Neural progenitor cell (in vitro differentiated cells): ENCODE measurements at regions not wholly inside any gene's neighbourhood (a gene's known extent, or its start where the extent isn't known, plus 50 kb on each side); places are given as distances from the start of the nearest gene placed in this dataset.

Experiments used
- DNase-seq: peaks from one replicate; pipeline ENCODE4 v3.0.0-alpha.2; 2016; ENCODE audit warnings: low spot score
- H2AFZ ChIP-seq: fragments of 200-600 bp; sonication (generic); replicated peaks from 2 replicates; pipeline ENCODE4 v1.6.1; 2016; ENCODE audit warnings: antibody characterized with exemption
- H3F3A ChIP-seq: fragments of 200-600 bp; sonication (generic); 2 replicates; pipeline ENCODE4 v1.6.1; 2016; ENCODE audit warnings: antibody characterized with exemption, low read depth
- H3K27ac ChIP-seq: fragments of 200-600 bp; sonication (generic); 2 replicates; pipeline ENCODE4 v1.5.1; 2016; ENCODE audit warnings: mild to moderate bottlenecking
- H3K27me3 ChIP-seq: fragments of 200-600 bp; sonication (generic); 2 replicates; pipeline ENCODE4 v1.6.1; 2016; ENCODE audit warnings: mild to moderate bottlenecking, moderate library complexity
- H3K36me3 ChIP-seq: fragments of 200-600 bp; sonication (generic); 2 replicates; pipeline ENCODE4 v1.5.1; 2016
- H3K4me1 ChIP-seq: fragments of 200-600 bp; sonication (generic); 2 replicates; pipeline ENCODE4 v1.6.1; 2016; ENCODE audit warnings: mixed run types
- H3K4me2 ChIP-seq: fragments of 200-600 bp; sonication (generic); 2 replicates; pipeline ENCODE4 v1.6.1; 2016
- H3K4me3 ChIP-seq: fragments of 200-600 bp; sonication (generic); 2 replicates; pipeline ENCODE4 v1.5.1; 2016
- H3K79me2 ChIP-seq: fragments of 200-600 bp; sonication (generic); 2 replicates; pipeline ENCODE4 v1.6.1; 2016; ENCODE audit warnings: low read depth
- H3K9ac ChIP-seq: fragments of 200-600 bp; sonication (generic); 2 replicates; pipeline ENCODE4 v1.6.1; 2016
- H3K9me3 ChIP-seq: fragments of 200-600 bp; sonication (generic); 2 replicates; pipeline ENCODE4 v1.5.1; 2016; ENCODE audit warnings: low read depth
- H4K20me1 ChIP-seq: fragments of 200-600 bp; sonication (generic); 2 replicates; pipeline ENCODE4 v1.6.1; 2016; ENCODE audit warnings: low read depth
- H3K27ac Mint-ChIP-seq: 3 replicates; pipeline ENCODE4 v1.8.0; 2021; ENCODE audit warnings: mixed read lengths
- H3K27me3 Mint-ChIP-seq: 2 replicates; pipeline ENCODE4 v1.8.0; 2022; ENCODE audit warnings: low read depth, mild to moderate bottlenecking, inconsistent platforms, moderate library complexity, mixed read lengths; ENCODE audit not compliant: insufficient read depth
- H3K36me3 Mint-ChIP-seq: 3 replicates; pipeline ENCODE4 v1.8.0; 2021; ENCODE audit warnings: mixed read lengths
- H3K4me1 Mint-ChIP-seq: 3 replicates; pipeline ENCODE4 v1.8.0; 2021; ENCODE audit warnings: mixed read lengths
- H3K4me3 Mint-ChIP-seq: 3 replicates; pipeline ENCODE4 v1.8.0; 2021; ENCODE audit warnings: mild to moderate bottlenecking, moderate library complexity, mixed read lengths
- H3K9me3 Mint-ChIP-seq: 3 replicates; pipeline ENCODE4 v1.8.0; 2020; ENCODE audit warnings: mixed read lengths
- CTCF ChIP-seq: fragments of 200-600 bp; sonication (generic); IDR thresholded peaks from 2 replicates; pipeline ENCODE4 v1.5.1; 2017; ENCODE audit warnings: antibody characterized with exemption, mild to moderate bottlenecking
- EZH2 ChIP-seq: fragments of 200-600 bp; sonication (generic); IDR thresholded peaks from 2 replicates; pipeline ENCODE4 v1.6.1; 2017; ENCODE audit warnings: antibody characterized with exemption, mild to moderate bottlenecking, moderate library complexity
- EZH2phosphoT487 ChIP-seq: fragments of 200-600 bp; sonication (generic); IDR thresholded peaks from 2 replicates; pipeline ENCODE4 v1.6.1; 2017; ENCODE audit warnings: antibody characterized with exemption

GRCh38 chr13:63497601-63498000 is 2082.0 kb upstream of the PCDH20 start:
- no peaks in the 10 kb centered on the region for H3K36me3 ChIP-seq
- DNase-seq: no peak
- no peak for TF ChIP-seq CTCF
- TF ChIP-seq EZH2phosphoT487: no peak
- no peak for TF ChIP-seq EZH2
- H3K27ac Mint-ChIP-seq: no peak overlapping the region
- H3K4me1 Mint-ChIP-seq: no peaks in the 10 kb centered on the region
- no peak overlapping the region for H3K4me2 ChIP-seq
- H3K4me1 ChIP-seq: no peaks in the 10 kb centered on the region
- no peaks in the 10 kb centered on the region for H3K36me3 Mint-ChIP-seq
- H3K4me3 ChIP-seq: no peak overlapping the region
- H3K4me3 Mint-ChIP-seq: no peak overlapping the region
- H3K27me3 ChIP-seq: no peaks in the 10 kb centered on the region
- H3K79me2 ChIP-seq: no peaks in the 10 kb centered on the region
- H3K27ac ChIP-seq: no peak overlapping the region
- H3F3A ChIP-seq: no peaks in the 10 kb centered on the region
- H3K9ac ChIP-seq: no peak overlapping the region
- no peaks in the 10 kb centered on the region for H3K27me3 Mint-ChIP-seq
- H3K9me3 ChIP-seq: no peaks in the 10 kb centered on the region
- H3K9me3 Mint-ChIP-seq: peaks cover 14% of the 10 kb centered on the region
- H2AFZ ChIP-seq: no peak overlapping the region
- no peaks in the 10 kb centered on the region for H4K20me1 ChIP-seq

GRCh38 chr13:63492604-63493003 is 2077.0 kb upstream of the PCDH20 start:
- Histone ChIP-seq H3K9me3 (no peaks in the 10 kb centered on the region), H3K4me3 (no peak overlapping the region), H4K20me1 (no peaks in the 10 kb centered on the region), H3K36me3 (no peaks in the 10 kb centered on the region), H3K27ac (no peak overlapping the region), H2AFZ (no peak overlapping the region), H3K9ac (no peak overlapping the region), H3K79me2 (no peaks in the 10 kb centered on the region), H3F3A (no peaks in the 10 kb centered on the region), H3K4me1 (no peaks in the 10 kb centered on the region), H3K27me3 (no peaks in the 10 kb centered on the region), H3K4me2 (no peak overlapping the region)
- DNase-seq: no peak
- Mint-ChIP-seq H3K9me3 (peaks cover 4% of the 10 kb centered on the region), H3K4me1 (no peaks in the 10 kb centered on the region), H3K27me3 (no peaks in the 10 kb centered on the region), H3K27ac (no peak overlapping the region), H3K36me3 (no peaks in the 10 kb centered on the region), H3K4me3 (no peak overlapping the region)
- TF ChIP-seq EZH2phosphoT487 (no peak), CTCF (no peak), EZH2 (no peak)

GRCh38 chr13:63490149-63490548 is 2074.5 kb upstream of the PCDH20 start:
- Histone ChIP-seq H3K4me2 (no peak overlapping the region), H3K79me2 (no peaks in the 10 kb centered on the region), H4K20me1 (no peaks in the 10 kb centered on the region), H3K27me3 (no peaks in the 10 kb centered on the region), H3K27ac (no peak overlapping the region), H3K9ac (no peak overlapping the region), H3K4me3 (no peak overlapping the region), H3K4me1 (no peaks in the 10 kb centered on the region), H3K36me3 (no peaks in the 10 kb centered on the region), H3K9me3 (no peaks in the 10 kb centered on the region), H3F3A (no peaks in the 10 kb centered on the region), H2AFZ (no peak overlapping the region)
- H3K36me3 Mint-ChIP-seq: no peaks in the 10 kb centered on the region
- H3K4me1 Mint-ChIP-seq: no peaks in the 10 kb centered on the region
- H3K9me3 Mint-ChIP-seq: no peaks in the 10 kb centered on the region
- no peak for DNase-seq
- no peak overlapping the region for H3K27ac Mint-ChIP-seq
- no peak overlapping the region for H3K4me3 Mint-ChIP-seq
- no peak for TF ChIP-seq EZH2
- TF ChIP-seq EZH2phosphoT487: no peak
- no peak for TF ChIP-seq CTCF
- H3K27me3 Mint-ChIP-seq: no peaks in the 10 kb centered on the region

- H4K20me1 ChIP-seq: no peaks in the 10 kb centered on the region
- TF ChIP-seq EZH2phosphoT487: no peak
- TF ChIP-seq EZH2: no peak
- no peak for TF ChIP-seq CTCF
- peak overlapping the region; percentile 30 for H2AFZ ChIP-seq
- H3K9me3 ChIP-seq: no peaks in the 10 kb centered on the region
- H3K4me3 ChIP-seq: no peak overlapping the region
- H3K4me1 ChIP-seq: no peaks in the 10 kb centered on the region
- Mint-ChIP-seq H3K27me3 (no peaks in the 10 kb centered on the region), H3K4me1 (peaks cover 12% of the 10 kb centered on the region), H3K27ac (no peak overlapping the region), H3K9me3 (no peaks in the 10 kb centered on the region), H3K36me3 (no peaks in the 10 kb centered on the region), H3K4me3 (no peak overlapping the region)
- H3K4me2 ChIP-seq: no peak overlapping the region
- no peak overlapping the region for H3K27ac ChIP-seq
- H3K36me3 ChIP-seq: no peaks in the 10 kb centered on the region
- H3K27me3 ChIP-seq: no peaks in the 10 kb centered on the region
- DNase-seq: no peak
- H3K79me2 ChIP-seq: no peaks in the 10 kb centered on the region
- no peaks in the 10 kb centered on the region for H3F3A ChIP-seq
- H3K9ac ChIP-seq: no peak overlapping the region
Measured at GRCh38 chr13:63481334-63481733, 2065.7 kb upstream of the PCDH20 start.
